Liver (tissue), 8 donors: ENCODE measurements at regions not wholly inside any gene's neighbourhood (a gene's known extent, or its start where the extent isn't known, plus 50 kb on each side); places are given as distances from the start of the nearest gene placed in this dataset.

ENCODE experiments used
- DNase-seq: peaks from one replicate; pipeline ENCODE4 v3.0.0-alpha.2; 2017; ENCODE audit warnings: low spot score
- H3K27ac ChIP-seq, 2 donors: one replicate each; pipeline ENCODE4 v1.7.0; 2013; ENCODE audit warnings: inconsistent platforms in 2 of 2, low read length in 2 of 2, control low read depth in 1 of 2, low read depth in 1 of 2, mild to moderate bottlenecking in 1 of 2
- H3K27me3 ChIP-seq, 4 donors: one replicate each; pipeline versions ENCODE4 v1.6.1 to v1.7.0; 2013; ENCODE audit warnings: low read length in 3 of 4, inconsistent platforms in 1 of 4, mild to moderate bottlenecking in 1 of 4, moderate library complexity in 1 of 4; ENCODE audit not compliant: control insufficient read depth in 4 of 4, insufficient read depth in 4 of 4
- H3K36me3 ChIP-seq, 4 donors: one replicate each; pipeline versions ENCODE4 v1.6.1 to v1.7.0; 2013; ENCODE audit warnings: low read length in 3 of 4, mild to moderate bottlenecking in 3 of 4, low read depth in 1 of 4, moderate library complexity in 1 of 4; ENCODE audit not compliant: control insufficient read depth in 4 of 4, insufficient read depth in 3 of 4
- H3K4me1 ChIP-seq, 4 donors: one replicate each; pipeline versions ENCODE4 v1.6.1 to v1.7.0; 2013; ENCODE audit warnings: low read length in 3 of 4, mild to moderate bottlenecking in 3 of 4, moderate library complexity in 1 of 4; ENCODE audit not compliant: control insufficient read depth in 4 of 4, insufficient read depth in 4 of 4
- H3K4me3 ChIP-seq, 3 donors: one replicate each; pipeline versions ENCODE4 v1.6.1 to v1.7.0; 2013; ENCODE audit warnings: low read length in 3 of 3, control low read depth in 1 of 3, low read depth in 1 of 3, mild to moderate bottlenecking in 1 of 3
- H3K9ac ChIP-seq, 2 donors: one replicate each; pipeline ENCODE4 v1.7.0; 2013; ENCODE audit warnings: low read length in 2 of 2, mild to moderate bottlenecking in 2 of 2, moderate library complexity in 2 of 2, control low read depth in 1 of 2, low read depth in 1 of 2
- H3K9me3 ChIP-seq, 4 donors: one replicate each; pipeline versions ENCODE4 v1.6.1 to v1.7.0; 2013; ENCODE audit warnings: low read length in 3 of 4; ENCODE audit not compliant: control insufficient read depth in 4 of 4
- ATF3 ChIP-seq: IDR thresholded peaks from 2 replicates; pipeline ENCODE4 v1.6.1; 2016; ENCODE audit warnings: antibody characterized with exemption
- EGR1 ChIP-seq, 2 donors: IDR thresholded peaks; 2 replicates each; pipeline ENCODE4 v1.6.1; 2016 to 2018; ENCODE audit warnings: antibody characterized with exemption in 2 of 2, low read depth in 2 of 2
- FOXA1 ChIP-seq: IDR thresholded peaks from 2 replicates; pipeline ENCODE4 v1.6.1; 2016; ENCODE audit warnings: antibody characterized with exemption
- FOXA2 ChIP-seq: IDR thresholded peaks from 2 replicates; pipeline ENCODE4 v1.6.1; 2016; ENCODE audit warnings: antibody characterized with exemption
- GABPA ChIP-seq, 2 donors: IDR thresholded peaks in 1 of 2; conservative IDR thresholded peaks in 1 of 2; 2 replicates each; pipeline ENCODE4 v1.6.1; 2016; ENCODE audit warnings: antibody characterized with exemption in 2 of 2, mild to moderate bottlenecking in 1 of 2, moderate library complexity in 1 of 2
- HNF4A ChIP-seq, 2 donors: conservative IDR thresholded peaks; 2 replicates each; pipeline ENCODE4 v1.6.1; 2016; ENCODE audit warnings: antibody characterized with exemption in 2 of 2, mild to moderate bottlenecking in 2 of 2
- HNF4G ChIP-seq: IDR thresholded peaks from 2 replicates; pipeline ENCODE4 v1.6.1; 2016; ENCODE audit warnings: antibody characterized with exemption
- JUND ChIP-seq, 2 donors: IDR thresholded peaks; 2 replicates each; pipeline ENCODE4 v1.6.1; 2016; ENCODE audit warnings: antibody characterized with exemption in 2 of 2
- NR2F2 ChIP-seq: IDR thresholded peaks from 2 replicates; pipeline ENCODE4 v1.6.1; 2016; ENCODE audit warnings: antibody characterized with exemption
- RAD21 ChIP-seq, 2 donors: IDR thresholded peaks; 2 replicates each; pipeline ENCODE4 v1.6.1; 2016; ENCODE audit warnings: antibody characterized with exemption in 2 of 2, mild to moderate bottlenecking in 2 of 2
- RXRA ChIP-seq, 2 donors: IDR thresholded peaks; 2 replicates each; pipeline ENCODE4 v1.6.1; 2017 to 2018; ENCODE audit warnings: antibody characterized with exemption in 2 of 2, mild to moderate bottlenecking in 1 of 2
- SP1 ChIP-seq: IDR thresholded peaks from 2 replicates; pipeline ENCODE4 v1.6.1; 2018; ENCODE audit warnings: antibody characterized with exemption, mild to moderate bottlenecking
- TAF1 ChIP-seq: conservative IDR thresholded peaks from 2 replicates; pipeline ENCODE4 v1.6.1; 2016; ENCODE audit warnings: antibody characterized with exemption, mild to moderate bottlenecking
- YY1 ChIP-seq: IDR thresholded peaks from 2 replicates; pipeline ENCODE4 v1.6.1; 2016; ENCODE audit warnings: antibody characterized with exemption, mild to moderate bottlenecking
- WGBS: extraction: QIAGEN DNeasy Blood & Tissue Kit; methylation state at CpG from one replicate; pipeline ENCODE4 v1.1.7; 2013; 5-methylcytosine and 5-hydroxymethylcytosine counted together
- TF ChIP-seq, protein P1 (sequence below): IDR thresholded peaks from 2 replicates; pipeline ENCODE4 v1.6.1; 2016; ENCODE audit warnings: antibody characterized with exemption
- TF ChIP-seq, protein P2 (sequence below): fragments of 150-350 bp; IDR thresholded peaks from 2 replicates; pipeline ENCODE4 v1.5.1; 2017; ENCODE audit warnings: improper control_type of control experiment, low read depth, low read length; ENCODE audit not compliant: missing input control
- TF ChIP-seq, protein P3 (sequence below): IDR thresholded peaks from 2 replicates; pipeline ENCODE4 v1.6.1; 2016; ENCODE audit warnings: antibody characterized with exemption
- TF ChIP-seq, protein P4 (sequence below): IDR thresholded peaks from 2 replicates; pipeline ENCODE4 v1.6.1; 2016; ENCODE audit warnings: antibody characterized with exemption, mild to moderate bottlenecking
- donor health status: healthy.
- donor health status: healthy.
- donor health status: healthy.
- donor health status: healthy.
- donor health status: healthy.

DNA sequence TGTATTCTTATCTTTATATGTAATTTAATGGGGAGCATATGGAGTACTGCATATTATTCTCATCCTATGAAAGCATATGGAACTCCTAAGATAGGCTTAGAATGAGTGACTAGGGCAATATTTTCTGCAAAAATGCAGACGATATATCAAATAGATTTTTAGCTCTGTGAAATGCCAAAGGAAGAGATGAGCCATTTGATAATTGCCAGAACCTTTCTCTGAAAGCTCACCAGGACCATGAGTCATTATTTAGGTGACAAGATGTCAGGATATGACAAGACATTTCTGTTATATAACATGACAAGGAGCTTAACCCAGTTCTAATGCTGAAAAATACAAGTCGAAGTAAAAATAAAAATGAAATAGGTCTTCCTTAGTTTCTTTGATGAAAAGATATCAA is 145.0 kb downstream of the SLITRK6 start:
- no peak overlapping the region for H3K27ac ChIP-seq
- TF ChIP-seq GABPA (IDR thresholded peaks at IDR 0.05 in 1 of 2, conservative IDR thresholded peaks at IDR 0.05 in 1 of 2) = no peak
- TF ChIP-seq, protein P1, sequence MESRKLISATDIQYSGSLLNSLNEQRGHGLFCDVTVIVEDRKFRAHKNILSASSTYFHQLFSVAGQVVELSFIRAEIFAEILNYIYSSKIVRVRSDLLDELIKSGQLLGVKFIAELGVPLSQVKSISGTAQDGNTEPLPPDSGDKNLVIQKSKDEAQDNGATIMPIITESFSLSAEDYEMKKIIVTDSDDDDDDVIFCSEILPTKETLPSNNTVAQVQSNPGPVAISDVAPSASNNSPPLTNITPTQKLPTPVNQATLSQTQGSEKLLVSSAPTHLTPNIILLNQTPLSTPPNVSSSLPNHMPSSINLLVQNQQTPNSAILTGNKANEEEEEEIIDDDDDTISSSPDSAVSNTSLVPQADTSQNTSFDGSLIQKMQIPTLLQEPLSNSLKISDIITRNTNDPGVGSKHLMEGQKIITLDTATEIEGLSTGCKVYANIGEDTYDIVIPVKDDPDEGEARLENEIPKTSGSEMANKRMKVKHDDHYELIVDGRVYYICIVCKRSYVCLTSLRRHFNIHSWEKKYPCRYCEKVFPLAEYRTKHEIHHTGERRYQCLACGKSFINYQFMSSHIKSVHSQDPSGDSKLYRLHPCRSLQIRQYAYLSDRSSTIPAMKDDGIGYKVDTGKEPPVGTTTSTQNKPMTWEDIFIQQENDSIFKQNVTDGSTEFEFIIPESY = no peak
- TF ChIP-seq, protein P2, sequence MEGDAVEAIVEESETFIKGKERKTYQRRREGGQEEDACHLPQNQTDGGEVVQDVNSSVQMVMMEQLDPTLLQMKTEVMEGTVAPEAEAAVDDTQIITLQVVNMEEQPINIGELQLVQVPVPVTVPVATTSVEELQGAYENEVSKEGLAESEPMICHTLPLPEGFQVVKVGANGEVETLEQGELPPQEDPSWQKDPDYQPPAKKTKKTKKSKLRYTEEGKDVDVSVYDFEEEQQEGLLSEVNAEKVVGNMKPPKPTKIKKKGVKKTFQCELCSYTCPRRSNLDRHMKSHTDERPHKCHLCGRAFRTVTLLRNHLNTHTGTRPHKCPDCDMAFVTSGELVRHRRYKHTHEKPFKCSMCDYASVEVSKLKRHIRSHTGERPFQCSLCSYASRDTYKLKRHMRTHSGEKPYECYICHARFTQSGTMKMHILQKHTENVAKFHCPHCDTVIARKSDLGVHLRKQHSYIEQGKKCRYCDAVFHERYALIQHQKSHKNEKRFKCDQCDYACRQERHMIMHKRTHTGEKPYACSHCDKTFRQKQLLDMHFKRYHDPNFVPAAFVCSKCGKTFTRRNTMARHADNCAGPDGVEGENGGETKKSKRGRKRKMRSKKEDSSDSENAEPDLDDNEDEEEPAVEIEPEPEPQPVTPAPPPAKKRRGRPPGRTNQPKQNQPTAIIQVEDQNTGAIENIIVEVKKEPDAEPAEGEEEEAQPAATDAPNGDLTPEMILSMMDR = no peak
- no peak for TF ChIP-seq FOXA2
- no peak for TF ChIP-seq YY1
- no peak for TF ChIP-seq RXRA (IDR thresholded peaks at IDR 0.05)
- TF ChIP-seq NR2F2 = no peak
- TF ChIP-seq HNF4G = no peak
- TF ChIP-seq ATF3 = no peak
- TF ChIP-seq TAF1 = no peak
- no peak for TF ChIP-seq SP1
- TF ChIP-seq FOXA1 = no peak
- no peak for TF ChIP-seq JUND (IDR thresholded peaks at IDR 0.05)
- TF ChIP-seq EGR1 (IDR thresholded peaks at IDR 0.05; ENCODE audit: low read depth in 2 of 2) = no peak
- TF ChIP-seq, protein P3, sequence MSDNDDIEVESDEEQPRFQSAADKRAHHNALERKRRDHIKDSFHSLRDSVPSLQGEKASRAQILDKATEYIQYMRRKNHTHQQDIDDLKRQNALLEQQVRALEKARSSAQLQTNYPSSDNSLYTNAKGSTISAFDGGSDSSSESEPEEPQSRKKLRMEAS = no peak
- TF ChIP-seq HNF4A (conservative IDR thresholded peaks at IDR 0.05) = no peak
- TF ChIP-seq, protein P4, sequence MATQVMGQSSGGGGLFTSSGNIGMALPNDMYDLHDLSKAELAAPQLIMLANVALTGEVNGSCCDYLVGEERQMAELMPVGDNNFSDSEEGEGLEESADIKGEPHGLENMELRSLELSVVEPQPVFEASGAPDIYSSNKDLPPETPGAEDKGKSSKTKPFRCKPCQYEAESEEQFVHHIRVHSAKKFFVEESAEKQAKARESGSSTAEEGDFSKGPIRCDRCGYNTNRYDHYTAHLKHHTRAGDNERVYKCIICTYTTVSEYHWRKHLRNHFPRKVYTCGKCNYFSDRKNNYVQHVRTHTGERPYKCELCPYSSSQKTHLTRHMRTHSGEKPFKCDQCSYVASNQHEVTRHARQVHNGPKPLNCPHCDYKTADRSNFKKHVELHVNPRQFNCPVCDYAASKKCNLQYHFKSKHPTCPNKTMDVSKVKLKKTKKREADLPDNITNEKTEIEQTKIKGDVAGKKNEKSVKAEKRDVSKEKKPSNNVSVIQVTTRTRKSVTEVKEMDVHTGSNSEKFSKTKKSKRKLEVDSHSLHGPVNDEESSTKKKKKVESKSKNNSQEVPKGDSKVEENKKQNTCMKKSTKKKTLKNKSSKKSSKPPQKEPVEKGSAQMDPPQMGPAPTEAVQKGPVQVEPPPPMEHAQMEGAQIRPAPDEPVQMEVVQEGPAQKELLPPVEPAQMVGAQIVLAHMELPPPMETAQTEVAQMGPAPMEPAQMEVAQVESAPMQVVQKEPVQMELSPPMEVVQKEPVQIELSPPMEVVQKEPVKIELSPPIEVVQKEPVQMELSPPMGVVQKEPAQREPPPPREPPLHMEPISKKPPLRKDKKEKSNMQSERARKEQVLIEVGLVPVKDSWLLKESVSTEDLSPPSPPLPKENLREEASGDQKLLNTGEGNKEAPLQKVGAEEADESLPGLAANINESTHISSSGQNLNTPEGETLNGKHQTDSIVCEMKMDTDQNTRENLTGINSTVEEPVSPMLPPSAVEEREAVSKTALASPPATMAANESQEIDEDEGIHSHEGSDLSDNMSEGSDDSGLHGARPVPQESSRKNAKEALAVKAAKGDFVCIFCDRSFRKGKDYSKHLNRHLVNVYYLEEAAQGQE = no peak
- no peak for TF ChIP-seq RAD21 (IDR thresholded peaks at IDR 0.05)
- DNase-seq = no peak
- H3K27me3 ChIP-seq = no peaks in the 10 kb centered on the region
- H3K9ac ChIP-seq = no peak overlapping the region
- no peaks in the 10 kb centered on the region for H3K36me3 ChIP-seq
- WGBS = 30% methylated on average over 2 of the region's 2 CpGs
- no peaks in the 10 kb centered on the region for H3K9me3 ChIP-seq
- H3K4me3 ChIP-seq = no peak overlapping the region
- H3K4me1 ChIP-seq = no peaks in the 10 kb centered on the region

DNA sequence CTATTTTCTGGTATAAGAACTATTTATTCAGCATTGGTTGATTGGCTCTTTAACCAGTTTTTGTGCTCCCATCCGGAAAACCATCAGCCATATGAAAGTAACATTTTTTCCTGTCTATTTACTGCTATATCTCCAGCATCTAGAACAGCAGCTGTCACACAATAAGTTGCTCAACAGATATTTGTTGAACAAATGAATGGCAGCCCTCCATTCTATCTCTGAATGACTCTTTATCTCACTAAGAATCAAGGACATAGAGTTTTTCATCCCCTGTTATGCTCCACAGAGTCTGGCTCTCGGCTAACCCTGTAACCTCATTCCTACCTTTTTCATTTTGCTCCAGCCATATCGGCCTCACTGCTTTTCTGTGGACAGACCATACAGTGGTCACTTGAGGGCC is 145.5 kb downstream of the SLITRK6 start:
- TF ChIP-seq FOXA2 = no peak
- TF ChIP-seq, protein P1 = no peak
- no peak for TF ChIP-seq JUND (IDR thresholded peaks at IDR 0.05)
- TF ChIP-seq FOXA1 = no peak
- TF ChIP-seq NR2F2 = no peak
- TF ChIP-seq, protein P3 = no peak
- no peaks in the 10 kb centered on the region for H3K36me3 ChIP-seq
- H3K4me3 ChIP-seq = no peak overlapping the region
- no peaks in the 10 kb centered on the region for H3K9me3 ChIP-seq
- no peak overlapping the region for H3K27ac ChIP-seq
- H3K4me1 ChIP-seq = no peaks in the 10 kb centered on the region
- DNase-seq = no peak
- no peak overlapping the region for H3K9ac ChIP-seq
- H3K27me3 ChIP-seq = no peaks in the 10 kb centered on the region
- 72% methylated on average over 3 of the region's 3 CpGs for WGBS
